Heart right ventricle (tissue), 16 donors: ENCODE measurements at regions not wholly inside any gene's neighbourhood (a gene's known extent, or its start where the extent isn't known, plus 50 kb on each side); places are given as distances from the start of the nearest gene placed in this dataset.

ENCODE experiments used
- ATAC-seq, 8 donors: fragments of 200-7000 bp; cut with Tn5 transposase; one replicate each; pipeline ENCODE4 v1.9.1; 2020; ENCODE audit warnings: mild to moderate bottlenecking in 8 of 8, moderate library complexity in 8 of 8, moderate number of reproducible peaks in 1 of 8
- DNase-seq, 2 donors: peaks; one replicate each; pipeline ENCODE4 v3.0.0-alpha.2; 2020
- H3K27ac ChIP-seq, 10 donors: fragments of 200-600 bp; sonication (generic) in 2 of 10; one replicate each; pipeline versions ENCODE4 v1.5.0 to v1.8.0; 2020 to 2022; ENCODE audit warnings: mild to moderate bottlenecking in 3 of 10
- H3K27me3 ChIP-seq, 7 donors: fragments of 200-600 bp; one replicate each; pipeline ENCODE4 v1.8.0; 2021 to 2022; ENCODE audit warnings: mild to moderate bottlenecking in 2 of 7
- H3K36me3 ChIP-seq, 9 donors: fragments of 200-600 bp; sonication (generic) in 1 of 9; one replicate each; pipeline versions ENCODE4 v1.5.0 to v1.8.0; 2020 to 2022; ENCODE audit warnings: mild to moderate bottlenecking in 2 of 9
- H3K4me1 ChIP-seq, 9 donors: fragments of 200-600 bp; sonication (generic) in 1 of 9; one replicate each; pipeline versions ENCODE4 v1.5.0 to v1.8.0; 2020 to 2022; ENCODE audit warnings: mild to moderate bottlenecking in 4 of 9
- H3K4me3 ChIP-seq, 10 donors: fragments of 200-600 bp; sonication (generic) in 2 of 10; one replicate each; pipeline versions ENCODE4 v1.5.0 to v1.8.0; 2020 to 2022; ENCODE audit warnings: mild to moderate bottlenecking in 7 of 10, moderate library complexity in 2 of 10
- H3K9me3 ChIP-seq, 11 donors: fragments of 200-600 bp in 10 of 11; sonication (generic) in 2 of 11; one replicate each; pipeline versions ENCODE4 v1.5.0 to v1.8.0; 2013 to 2022; ENCODE audit warnings: mild to moderate bottlenecking in 2 of 11, control low read depth in 1 of 11, moderate library complexity in 1 of 11
- WGBS, 2 donors: extraction: QIAGEN DNeasy Blood & Tissue Kit; methylation state at CpG; one replicate each; pipeline ENCODE4 v1.1.7; 2013; ENCODE audit warnings: inconsistent platforms in 1 of 2; 5-methylcytosine and 5-hydroxymethylcytosine counted together
- intact Hi-C, 10 donors: fragments of 100-400 bp; cut with DNase I; formaldehyde crosslinking; loops; one replicate each; pipeline versions ENCODE4 v1.11.1 to v1.14.2; 2022
- TF ChIP-seq, protein P1 (sequence below), 9 donors: fragments of 200-600 bp; sonication (generic) in 2 of 9; IDR thresholded peaks; one replicate each; pipeline versions ENCODE4 v1.5.0 to v1.8.0; 2021 to 2022; ENCODE audit warnings: antibody characterized with exemption in 9 of 9, mild to moderate bottlenecking in 5 of 9, moderate library complexity in 1 of 9
- donor health status: Arrhythmogenic right ventricular cardiomyopathy.
- donor health status: ischemic (EF 13 %, LVEDD 7.1; RV severe dilation, severe dysfunction).
- donor health status: healthy with polysubstance abuse.
- donor health status: DM: no; HTN: yes; CAD: no.
- donor health status: DM: no; HTN: no; CAD: no.
- donor health status: ischemic (EF 25% LVEDD 6.9; RV normal size, moderate dysfunction).
- donor health status: ischemic (EF 25% LVEDD 5.7; RV mildly dilated, moderate dysfunction).
- donor health status: healthy.
- donor health status: DM: yes; HTN: yes; CAD: no.
- donor health status: Ischemic cardiomyopathy.
- donor health status: ischemic (EF 35%, LVEDD 5.7; RV mildly dilated, moderate dysfunction).
- donor health status: nonischemic (EF 11% LVEDD 7.7; RV severe dilation, severe dysfunction).
- donor health status: DM: yes; HTN: yes; CAD: no.
- donor health status: PGD.
- donor health status: ischemic (EF 29% LVEDD 5.4; RV normal size, mild dysfunction).
- donor health status: nonischemic (EF 23%, LVEDD 6.1; RV moderate dilation, normal function).

- 89 to 90% methylated on average over 3 of the region's 3 CpGs for WGBS, 2 donors
- Histone ChIP-seq H3K36me3 (no peaks in the 10 kb centered on the region), H3K4me3 (no peak overlapping the region), H3K9me3 (peaks cover 0 to 3% (median 0%) of the 10 kb centered on the region in 11 donors), H3K27me3 (no peaks in the 10 kb centered on the region), H3K4me1 (no peaks in the 10 kb centered on the region), H3K27ac (no peak overlapping the region)
- intact Hi-C loops, result no loop called here
- DNase-seq, result no peak
- TF ChIP-seq, protein P1, sequence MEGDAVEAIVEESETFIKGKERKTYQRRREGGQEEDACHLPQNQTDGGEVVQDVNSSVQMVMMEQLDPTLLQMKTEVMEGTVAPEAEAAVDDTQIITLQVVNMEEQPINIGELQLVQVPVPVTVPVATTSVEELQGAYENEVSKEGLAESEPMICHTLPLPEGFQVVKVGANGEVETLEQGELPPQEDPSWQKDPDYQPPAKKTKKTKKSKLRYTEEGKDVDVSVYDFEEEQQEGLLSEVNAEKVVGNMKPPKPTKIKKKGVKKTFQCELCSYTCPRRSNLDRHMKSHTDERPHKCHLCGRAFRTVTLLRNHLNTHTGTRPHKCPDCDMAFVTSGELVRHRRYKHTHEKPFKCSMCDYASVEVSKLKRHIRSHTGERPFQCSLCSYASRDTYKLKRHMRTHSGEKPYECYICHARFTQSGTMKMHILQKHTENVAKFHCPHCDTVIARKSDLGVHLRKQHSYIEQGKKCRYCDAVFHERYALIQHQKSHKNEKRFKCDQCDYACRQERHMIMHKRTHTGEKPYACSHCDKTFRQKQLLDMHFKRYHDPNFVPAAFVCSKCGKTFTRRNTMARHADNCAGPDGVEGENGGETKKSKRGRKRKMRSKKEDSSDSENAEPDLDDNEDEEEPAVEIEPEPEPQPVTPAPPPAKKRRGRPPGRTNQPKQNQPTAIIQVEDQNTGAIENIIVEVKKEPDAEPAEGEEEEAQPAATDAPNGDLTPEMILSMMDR (IDR thresholded peaks at IDR 0.05), result no peak
- ATAC-seq, result no peak
Measured at GRCh38 chr5:13356226-13356625, 588.3 kb downstream of the DNAH5 start.

- intact Hi-C loops, result no loop called here
- H3K27me3 ChIP-seq, result no peaks in the 10 kb centered on the region
- ATAC-seq (no peak), DNase-seq (no peak)
- peaks cover 0 to 5% (median 0%) of the 10 kb centered on the region in 11 donors for H3K9me3 ChIP-seq
- H3K4me3 ChIP-seq, result no peak overlapping the region
- TF ChIP-seq, protein P1 (IDR thresholded peaks at IDR 0.05), result no peak
- H3K36me3 ChIP-seq, result no peaks in the 10 kb centered on the region
- no peaks in the 10 kb centered on the region for H3K4me1 ChIP-seq
- WGBS, 2 donors, result 50 to 54% methylated on average over 2 of the region's 2 CpGs
- no peak overlapping the region for H3K27ac ChIP-seq
Measured at GRCh38 chr5:13354611-13355010, 589.9 kb downstream of the DNAH5 start.

GRCh38 chr5:13350767-13351166, 593.7 kb downstream of the DNAH5 start:
- H3K27ac ChIP-seq, result no peak overlapping the region
- intact Hi-C loops, result no loop called here
- no peak for ATAC-seq
- peaks cover 0 to 5% (median 0%) of the 10 kb centered on the region in 11 donors for H3K9me3 ChIP-seq
- TF ChIP-seq, protein P1 (IDR thresholded peaks at IDR 0.05), result no peak
- no peak overlapping the region for H3K4me3 ChIP-seq
- WGBS, 2 donors, result 63 to 66% methylated on average over 2 of the region's 2 CpGs
- no peaks in the 10 kb centered on the region for H3K4me1 ChIP-seq
- H3K36me3 ChIP-seq, result no peaks in the 10 kb centered on the region
- DNase-seq, result no peak
- no peaks in the 10 kb centered on the region for H3K27me3 ChIP-seq

- Histone ChIP-seq H3K9me3 (peaks cover 0 to 10% (median 0%) of the 10 kb centered on the region in 11 donors), H3K36me3 (no peaks in the 10 kb centered on the region), H3K27ac (no peak overlapping the region), H3K4me3 (no peak overlapping the region), H3K27me3 (no peaks in the 10 kb centered on the region), H3K4me1 (no peaks in the 10 kb centered on the region)
- TF ChIP-seq, protein P1 (IDR thresholded peaks at IDR 0.05), result no peak
- no peak for ATAC-seq
- 74 to 75% methylated on average over 3 of the region's 3 CpGs for WGBS, 2 donors
- DNase-seq, result no peak
- intact Hi-C loops, result no loop called here
Measured at GRCh38 chr5:13348568-13348967, 595.9 kb downstream of the DNAH5 start.
